H1 (cell line): ENCODE measurements at regions not wholly inside any gene's neighbourhood (a gene's known extent, or its start where the extent isn't known, plus 50 kb on each side); places are given as distances from the start of the nearest gene placed in this dataset.
A peak's percentile ranks its signal among the peaks of the same experiment; 100 is the strongest.

Experiments
- CTCF ChIA-PET: fragments of 300-600 bp; sonication (Branson Sonifier 250); formaldehyde crosslinking; loops from one replicate; lab custom pipeline; 2021; ENCODE audit not compliant: partially characterized antibody; lab: Charles Lee
- POLR2A ChIA-PET: fragments of 300-600 bp; sonication (Branson Sonifier 250); formaldehyde crosslinking; loops from one replicate; lab custom pipeline; 2021; ENCODE audit warnings: inconsistent platforms; ENCODE audit not compliant: partially characterized antibody; lab: Charles Lee
- DNase-seq, 2 experiments: peaks; one replicate each; pipeline versions ENCODE4 v3.0.0 to v3.0.0-alpha.2; 2010 to 2022; ENCODE audit warnings: low spot score in 2 of 2, low read depth in 1 of 2, mixed read lengths in 1 of 2
- FAIRE-seq: peaks from 2 replicates; lab custom pipeline; 2011; peaks lifted over from hg19 to GRCh38; lab: Jason Lieb, UNC
- H2AFZ ChIP-seq: 2 replicates; pipeline ENCODE4 v1.8.1; 2012; ENCODE audit warnings: low read length, inconsistent platforms
- H2AK5ac ChIP-seq: 2 replicates; pipeline ENCODE4 v1.6.1; 2013; ENCODE audit warnings: low read depth, low read length
- H2BK120ac ChIP-seq: replicated peaks from 2 replicates; pipeline ENCODE3; 2013; ENCODE audit warnings: low read depth, low read length, inconsistent platforms
- H2BK12ac ChIP-seq: 2 replicates; pipeline ENCODE4 v1.6.1; 2013; ENCODE audit warnings: low read depth, low read length
- H2BK15ac ChIP-seq: 2 replicates; pipeline ENCODE4 v1.6.1; 2013; ENCODE audit warnings: low read length
- H2BK20ac ChIP-seq: 2 replicates; pipeline ENCODE4 v1.6.1; 2013; ENCODE audit warnings: low read length
- H2BK5ac ChIP-seq: 2 replicates; pipeline ENCODE4 v1.6.1; 2013; ENCODE audit warnings: low read depth, low read length
- H3K14ac ChIP-seq: 2 replicates; pipeline ENCODE4 v1.6.1; 2013; ENCODE audit warnings: inconsistent platforms; ENCODE audit not compliant: insufficient read length
- H3K18ac ChIP-seq: 2 replicates; pipeline ENCODE4 v1.6.1; 2013; ENCODE audit warnings: low read length; ENCODE audit errors: extremely low read depth
- H3K23ac ChIP-seq: 2 replicates; pipeline ENCODE4 v1.6.1; 2013; ENCODE audit warnings: inconsistent platforms; ENCODE audit not compliant: insufficient read length
- H3K23me2 ChIP-seq: 2 replicates; pipeline ENCODE4 v1.6.1; 2013; ENCODE audit warnings: low read depth, low read length
- H3K27ac ChIP-seq: 2 replicates; pipeline ENCODE4 v1.6.1; 2011; ENCODE audit warnings: low read depth, low read length, inconsistent platforms
- H3K27me3 ChIP-seq, 4 experiments: replicated peaks in 1 of 4; 1 replicate in 1 of 4; 2 replicates in 3 of 4; pipeline versions ENCODE4 v1.6.1 to v1.8.1; 2011 to 2013; ENCODE audit warnings: low read length in 3 of 4, mild to moderate bottlenecking in 3 of 4, inconsistent platforms in 2 of 4, mixed read lengths in 2 of 4, moderate library complexity in 1 of 4; ENCODE audit not compliant: control insufficient read depth in 3 of 4, insufficient read depth in 3 of 4; ENCODE audit errors: extremely low read depth in 1 of 4
- H3K36me3 ChIP-seq, 4 experiments: 2 replicates each; pipeline versions ENCODE4 v1.6.1 to v1.8.1; 2011 to 2013; ENCODE audit warnings: mild to moderate bottlenecking in 4 of 4, low read length in 3 of 4, moderate library complexity in 2 of 4, control low read depth in 1 of 4, inconsistent platforms in 1 of 4; ENCODE audit not compliant: insufficient read depth in 4 of 4, control insufficient read depth in 2 of 4
- H3K4ac ChIP-seq: replicated peaks from 2 replicates; pipeline ENCODE3; 2013; ENCODE audit warnings: low read length, low read depth, mixed read lengths, inconsistent platforms; ENCODE audit not compliant: insufficient read length
- H3K4me1 ChIP-seq, 4 experiments: replicated peaks in 1 of 4; 1 replicate in 1 of 4; 2 replicates in 3 of 4; pipeline versions ENCODE4 v1.6.1 to v1.8.1; 2011 to 2013; ENCODE audit warnings: low read length in 3 of 4, inconsistent platforms in 2 of 4, mixed read lengths in 1 of 4; ENCODE audit not compliant: insufficient read depth in 4 of 4, control insufficient read depth in 3 of 4
- H3K4me2 ChIP-seq, 2 experiments: 2 replicates each; pipeline versions ENCODE4 v1.6.1 to v1.8.1; 2011 to 2013; ENCODE audit warnings: low read depth in 2 of 2, low read length in 2 of 2, control low read depth in 1 of 2, inconsistent platforms in 1 of 2, mild to moderate bottlenecking in 1 of 2; ENCODE audit not compliant: insufficient read depth in 1 of 2
- H3K4me3 ChIP-seq, 4 experiments: fragments of 200-600, 300-600 bp in 1 of 4; sonication (generic), shearing (Covaris generic), sonication (Bioruptor Twin) in 1 of 4; 2 replicates each; pipeline versions ENCODE4 v1.5.1 to v1.8.1; 2011 to 2016; ENCODE audit warnings: low read length in 4 of 4, low read depth in 3 of 4, control low read depth in 2 of 4, inconsistent platforms in 2 of 4, mild to moderate bottlenecking in 2 of 4, mixed read lengths in 1 of 4, moderate library complexity in 1 of 4; ENCODE audit not compliant: insufficient read depth in 2 of 4; ENCODE audit errors: extremely low read depth in 1 of 4
- H3K56ac ChIP-seq: replicated peaks from 2 replicates; pipeline ENCODE3; 2013; ENCODE audit warnings: low read depth, mild to moderate bottlenecking, mixed read lengths, low read length, inconsistent platforms; ENCODE audit not compliant: insufficient read length
- H3K79me1 ChIP-seq: 2 replicates; pipeline ENCODE4 v1.6.1; 2013; ENCODE audit warnings: low read depth, low read length, control low read depth
- H3K79me2 ChIP-seq, 2 experiments: 2 replicates each; pipeline versions ENCODE4 v1.6.1 to v1.8.1; 2012 to 2013; ENCODE audit warnings: low read length in 2 of 2, mild to moderate bottlenecking in 2 of 2, inconsistent platforms in 1 of 2; ENCODE audit not compliant: insufficient read depth in 2 of 2, control insufficient read depth in 1 of 2
- H3K9ac ChIP-seq, 4 experiments: replicated peaks in 1 of 4; 1 replicate in 1 of 4; 2 replicates in 3 of 4; pipeline versions ENCODE4 v1.6.1 to v1.8.1; 2011 to 2013; ENCODE audit warnings: low read depth in 3 of 4, low read length in 3 of 4, control low read depth in 2 of 4, mild to moderate bottlenecking in 2 of 4, moderate library complexity in 2 of 4, inconsistent platforms in 1 of 4; ENCODE audit errors: extremely low read depth in 1 of 4
- H3K9me3 ChIP-seq, 2 experiments: 2 replicates each; pipeline versions ENCODE4 v1.6.1 to v1.8.1; 2012 to 2013; ENCODE audit warnings: mild to moderate bottlenecking in 2 of 2, moderate library complexity in 2 of 2, control low read depth in 1 of 2, inconsistent platforms in 1 of 2, low read depth in 1 of 2, low read length in 1 of 2, mixed read lengths in 1 of 2; ENCODE audit not compliant: insufficient read depth in 2 of 2
- H4K20me1 ChIP-seq, 2 experiments: replicated peaks in 1 of 2; 2 replicates each; pipeline versions ENCODE3 to v1.8.1; 2011 to 2013; ENCODE audit warnings: inconsistent platforms in 2 of 2, low read length in 2 of 2, mild to moderate bottlenecking in 1 of 2; ENCODE audit not compliant: insufficient read depth in 2 of 2, control insufficient read depth in 1 of 2
- H4K5ac ChIP-seq: 2 replicates; pipeline ENCODE4 v1.6.1; 2013; ENCODE audit warnings: low read length, low read depth, mixed read lengths, inconsistent platforms; ENCODE audit not compliant: insufficient read length
- H4K8ac ChIP-seq: 2 replicates; pipeline ENCODE4 v1.8.0; 2013; ENCODE audit warnings: mild to moderate bottlenecking, moderate library complexity, low read length, inconsistent platforms; ENCODE audit not compliant: insufficient read depth; ENCODE audit errors: extremely low read depth
- H4K91ac ChIP-seq: replicated peaks from 2 replicates; pipeline ENCODE3; 2013; ENCODE audit warnings: low read length, mixed read lengths, inconsistent platforms; ENCODE audit not compliant: insufficient read length
- BCL11A ChIP-seq, 2 experiments: IDR thresholded peaks; one replicate each; pipeline ENCODE4 v1.6.1; 2011; ENCODE audit warnings: low read depth in 2 of 2, low read length in 2 of 2, mild to moderate bottlenecking in 2 of 2
- BRCA1 ChIP-seq: IDR thresholded peaks from 2 replicates; pipeline ENCODE4 v1.6.1; 2012; ENCODE audit warnings: low read depth, low read length, improper control_type of control experiment
- CHD1 ChIP-seq: IDR thresholded peaks from 2 replicates; pipeline ENCODE4 v1.6.1; 2012; ENCODE audit warnings: low read depth, low read length, improper control_type of control experiment
- EGR1 ChIP-seq: IDR thresholded peaks from 2 replicates; pipeline ENCODE4 v1.6.1; 2011; ENCODE audit warnings: low read depth, low read length, borderline replicate concordance
- FOSL1 ChIP-seq: IDR thresholded peaks from 2 replicates; pipeline ENCODE4 v1.6.1; 2011; ENCODE audit warnings: mild to moderate bottlenecking, low read depth, low read length, moderate library complexity; ENCODE audit not compliant: insufficient read depth
- HDAC2 ChIP-seq, 2 experiments: fragments of 300-600 bp in 1 of 2; sonication (generic) in 1 of 2; IDR thresholded peaks; 2 replicates each; pipeline ENCODE4 v1.6.1; 2011 to 2012; ENCODE audit warnings: low read depth in 2 of 2, low read length in 2 of 2, mild to moderate bottlenecking in 2 of 2, moderate library complexity in 2 of 2, borderline replicate concordance in 1 of 2, inconsistent platforms in 1 of 2
- POU5F1 ChIP-seq: IDR thresholded peaks from 2 replicates; pipeline ENCODE4 v1.6.1; 2011; ENCODE audit warnings: low read depth, mild to moderate bottlenecking, low read length, moderate library complexity
- RXRA ChIP-seq: IDR thresholded peaks from 2 replicates; pipeline ENCODE4 v1.6.1; 2011; ENCODE audit warnings: low read depth, mild to moderate bottlenecking, low read length, moderate library complexity; ENCODE audit not compliant: insufficient read depth
- SIN3A ChIP-seq, 2 experiments: IDR thresholded peaks in 1 of 2; conservative IDR thresholded peaks in 1 of 2; 2 replicates each; pipeline ENCODE4 v1.6.1; 2011 to 2012; ENCODE audit warnings: low read length in 2 of 2, improper control_type of control experiment in 1 of 2, low read depth in 1 of 2, mild to moderate bottlenecking in 1 of 2
- SIRT6 ChIP-seq: IDR thresholded peaks from one replicate; pipeline ENCODE4 v1.7.1; 2012; ENCODE audit warnings: low read length, inconsistent platforms
- SIX5 ChIP-seq: IDR thresholded peaks from 2 replicates; pipeline ENCODE4 v1.6.1; 2011; ENCODE audit warnings: mild to moderate bottlenecking, low read depth, low read length
- TBP ChIP-seq: IDR thresholded peaks from 2 replicates; pipeline ENCODE4 v1.6.1; 2011; ENCODE audit warnings: low read depth, low read length, improper control_type of control experiment
- WGBS, 2 experiments: shearing (Covaris generic) in 1 of 2; methylation state at CpG; one replicate each; pipeline versions ENCODE4 v1.1.6 to v1.1.7; 2013 to 2015; ENCODE audit warnings: low lambda C conversion rate in 2 of 2, mixed read lengths in 2 of 2, inconsistent platforms in 1 of 2, low coverage in 1 of 2, missing lambda C conversion rate in 1 of 2; ENCODE audit not compliant: insufficient replicate concordance in 2 of 2, insufficient coverage in 1 of 2, insufficient read length in 1 of 2; ENCODE audit errors: extremely low coverage in 1 of 2, missing lambda C conversion rate in 1 of 2; 5-methylcytosine and 5-hydroxymethylcytosine counted together
- TF ChIP-seq, protein P1 (sequence below): IDR thresholded peaks from 2 replicates; pipeline ENCODE4 v1.6.1; 2012; ENCODE audit warnings: inconsistent platforms

DNA sequence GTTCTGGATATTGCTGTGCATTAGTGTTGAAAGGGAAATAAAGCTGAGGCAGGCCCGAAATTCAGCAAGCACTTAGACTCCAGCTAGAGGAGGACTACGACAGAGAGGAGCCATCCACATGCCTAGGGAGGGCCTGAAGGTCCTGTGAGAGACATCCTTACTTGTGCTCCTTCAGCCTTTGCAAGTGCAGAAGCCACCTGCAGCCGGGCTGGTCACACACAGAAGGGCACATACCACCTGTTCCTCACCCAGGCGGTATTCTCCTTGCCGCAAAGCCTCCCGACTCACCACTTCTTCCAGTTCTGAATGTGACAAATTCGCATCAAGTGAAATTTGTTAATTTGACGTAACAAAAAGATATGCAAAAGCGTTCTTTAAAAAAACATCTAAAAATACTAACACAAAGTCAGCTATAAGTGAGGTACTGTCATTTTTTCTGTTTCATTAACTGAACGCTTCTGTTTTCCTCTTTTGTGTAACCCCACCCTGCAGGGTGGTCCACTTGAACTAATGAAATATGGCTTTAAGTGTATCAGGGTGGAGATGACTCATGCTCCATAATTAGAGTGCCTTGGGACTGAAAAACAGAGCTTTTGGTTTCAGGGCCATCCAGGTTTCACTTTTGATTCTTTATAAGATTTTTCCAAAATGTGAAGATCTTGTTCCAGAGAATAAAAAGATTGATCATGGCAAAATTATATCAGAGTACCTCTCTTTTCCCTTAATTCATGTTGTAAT is 467.9 kb upstream of the ATP11B start:
- FAIRE-seq (peak; percentile 32), DNase-seq (no peak)
- Histone ChIP-seq H4K20me1 (no peaks in the 10 kb centered on the region), H3K79me2 (no peaks in the 10 kb centered on the region), H3K27ac (no peak overlapping the region), H4K5ac (peak overlapping the region; percentile 10), H2BK120ac (peak overlapping the region; percentile 6), H3K4me1 (peaks cover 2 to 19% (median 17%) of the 10 kb centered on the region in 4 experiments), H3K9ac (no peak overlapping the region), H2AFZ (no peak overlapping the region), H4K8ac (no peak overlapping the region), H3K27me3 (no peaks in the 10 kb centered on the region), H4K91ac (peak overlapping the region; percentile 67), H2BK5ac (no peak overlapping the region), H3K4me3 (no peak overlapping the region), H3K4ac (no peak overlapping the region), H2BK12ac (no peak overlapping the region), H2AK5ac (no peak overlapping the region), H3K36me3 (no peaks in the 10 kb centered on the region), H3K23me2 (no peaks in the 10 kb centered on the region), H3K14ac (no peak overlapping the region), H3K18ac (no peak overlapping the region), H3K56ac (no peak overlapping the region), H3K4me2 (no peak overlapping the region), H3K9me3 (no peaks in the 10 kb centered on the region), H2BK15ac (no peak overlapping the region), H3K79me1 (no peaks in the 10 kb centered on the region), H2BK20ac (no peak overlapping the region), H3K23ac (no peak overlapping the region)
- 79% methylated on average over 10 of the region's 10 CpGs; no CpG with 5 or more reads in 1 of the 2 experiments for WGBS, 2 experiments
- POLR2A ChIA-PET, result no interaction called here
- CTCF ChIA-PET, result interaction anchor here (1.0 kb wide), 1 partner anchor 294 kb away, joined by 3 read pairs; no protein-coding TSS in a partner anchor
- no peak for TF ChIP-seq BRCA1
- no peak for TF ChIP-seq FOSL1
- no peak for TF ChIP-seq CHD1
- no peak for TF ChIP-seq RXRA
- no peak for TF ChIP-seq SIN3A (conservative IDR thresholded peaks at IDR 0.05 in 1 of 2, IDR thresholded peaks at IDR 0.05 in 1 of 2; ENCODE audit: low read depth in 1 of 2, low read length in 2 of 2)
- no peak for TF ChIP-seq TBP
- TF ChIP-seq, protein P1, sequence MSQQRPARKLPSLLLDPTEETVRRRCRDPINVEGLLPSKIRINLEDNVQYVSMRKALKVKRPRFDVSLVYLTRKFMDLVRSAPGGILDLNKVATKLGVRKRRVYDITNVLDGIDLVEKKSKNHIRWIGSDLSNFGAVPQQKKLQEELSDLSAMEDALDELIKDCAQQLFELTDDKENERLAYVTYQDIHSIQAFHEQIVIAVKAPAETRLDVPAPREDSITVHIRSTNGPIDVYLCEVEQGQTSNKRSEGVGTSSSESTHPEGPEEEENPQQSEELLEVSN, result no peak
- TF ChIP-seq EGR1, result no peak
- TF ChIP-seq BCL11A (IDR thresholded peaks at IDR 0.05; ENCODE audit: low read depth in 2 of 2, low read length in 2 of 2), result no peak
- no peak for TF ChIP-seq SIRT6
- TF ChIP-seq HDAC2 (IDR thresholded peaks at IDR 0.05; ENCODE audit: borderline replicate concordance in 1 of 2, low read depth in 2 of 2, low read length in 2 of 2), result no peak
- TF ChIP-seq SIX5, result no peak
- no peak for TF ChIP-seq POU5F1
